HG03460 (cell line): ENCODE measurements at regions not wholly inside any gene's neighbourhood (a gene's known extent, or its start where the extent isn't known, plus 50 kb on each side); places are given as distances from the start of the nearest gene placed in this dataset.

Experiments
- ATAC-seq: cut with Tn5 transposase; IDR thresholded peaks from one replicate; pipeline ENCODE4 v1.9.1; 2021; ENCODE audit not compliant: unreplicated experiment

GRCh38 chr16:82414476-82414875 is 212.3 kb upstream of the CDH13 start:
- no peak for ATAC-seq

- no peak for ATAC-seq
These were observed 214.0 kb upstream of the CDH13 start for GRCh38 chr16:82412770-82413169.

DNA sequence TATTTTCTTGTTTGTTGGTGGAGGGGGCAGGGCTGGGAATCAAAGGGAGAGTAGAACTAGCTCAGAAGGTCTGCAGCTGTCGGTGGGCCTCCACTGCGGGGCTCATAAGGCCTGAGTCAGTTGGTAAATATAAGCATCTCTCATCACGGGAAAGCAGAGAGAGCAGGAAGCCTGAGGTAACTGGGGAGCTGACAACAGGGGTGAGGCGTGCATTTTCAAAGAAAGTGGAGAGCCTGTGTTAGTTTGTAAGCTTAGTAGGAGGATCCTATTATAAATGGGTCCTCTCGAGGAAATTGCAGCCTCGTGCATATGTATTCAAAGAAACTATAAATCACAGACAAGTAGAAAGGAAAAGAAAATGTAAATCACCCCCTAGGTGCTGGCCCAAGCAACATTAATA is 221.0 kb upstream of the CDH13 start:
- ATAC-seq: no peak

- ATAC-seq: no peak
These were observed 222.0 kb upstream of the CDH13 start for GRCh38 chr16:82404586-82405315.

DNA sequence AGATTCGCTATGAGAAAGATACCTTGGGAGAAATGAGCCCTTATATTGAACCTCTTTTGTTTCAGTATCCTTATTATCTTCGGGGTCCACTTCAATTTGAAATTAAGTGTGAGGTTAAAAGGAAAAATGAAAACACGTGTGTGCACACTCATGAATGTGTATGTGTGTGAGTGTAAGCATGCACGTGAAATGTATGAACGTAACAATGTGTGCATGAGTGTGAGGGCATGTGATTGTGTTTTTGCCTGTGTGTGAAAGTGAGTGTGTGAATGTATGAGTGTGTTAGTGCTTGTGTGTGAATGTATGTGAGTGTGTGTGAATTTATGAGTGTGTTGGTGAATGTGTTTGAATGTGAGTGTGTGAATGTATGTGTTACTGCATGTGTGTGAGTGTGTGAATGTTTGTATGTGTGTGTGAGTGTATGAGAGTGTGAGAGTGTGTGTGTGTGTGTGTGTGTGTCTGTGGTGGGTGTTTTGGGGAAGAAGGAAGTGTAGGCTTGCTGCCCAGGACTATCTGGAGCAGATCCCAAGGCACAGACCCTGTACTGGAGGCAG is 224.0 kb upstream of the CDH13 start:
- ATAC-seq: no peak

DNA sequence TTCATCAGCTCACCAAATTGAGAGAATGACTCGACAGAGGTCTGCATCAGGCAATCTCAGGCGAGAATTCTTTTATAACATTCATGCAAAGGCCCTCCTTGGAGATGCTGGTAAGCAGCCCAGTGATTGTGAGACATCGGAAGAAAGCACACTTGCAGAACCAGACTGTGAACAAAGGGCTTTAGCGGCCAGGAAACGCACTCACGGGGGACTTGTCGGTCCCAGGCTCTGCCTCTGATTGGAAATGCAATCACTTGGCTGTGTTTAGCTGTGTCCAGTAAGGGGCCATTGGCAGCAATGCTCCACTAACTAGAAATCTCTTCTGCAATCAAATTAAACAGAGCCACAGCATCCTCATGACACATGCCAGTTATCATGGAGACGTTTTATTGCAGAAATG is 226.7 kb upstream of the CDH13 start:
- no peak for ATAC-seq

- ATAC-seq: no peak
These were observed 226.5 kb upstream of the MPHOSPH6 start for GRCh38 chr16:82396509-82396908.

DNA sequence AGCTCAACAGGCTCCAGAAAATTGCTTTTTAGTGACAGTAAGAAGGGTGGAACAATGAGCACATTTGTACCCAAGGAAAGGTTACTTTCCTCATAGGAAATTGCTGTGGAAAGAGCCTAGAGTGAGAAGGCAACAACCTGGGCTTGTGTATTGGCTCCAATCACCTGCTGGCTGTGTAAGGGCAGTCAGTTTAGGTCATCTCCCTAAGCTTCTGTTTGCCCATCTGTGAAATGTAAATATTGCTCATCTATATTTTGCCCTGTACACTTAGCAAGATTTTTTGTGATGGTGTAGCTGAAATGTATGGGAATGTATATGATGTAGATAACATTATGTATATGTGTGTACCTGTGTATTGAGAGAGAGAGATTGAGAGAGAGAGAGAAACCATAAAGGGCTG is 225.2 kb upstream of the MPHOSPH6 start:
- ATAC-seq: no peak

- ATAC-seq: no peak
These were observed 221.7 kb upstream of the MPHOSPH6 start for GRCh38 chr16:82391690-82392089.

GRCh38 chr16:82389956-82390650 is 220.1 kb upstream of the MPHOSPH6 start:
- no peak for ATAC-seq

DNA sequence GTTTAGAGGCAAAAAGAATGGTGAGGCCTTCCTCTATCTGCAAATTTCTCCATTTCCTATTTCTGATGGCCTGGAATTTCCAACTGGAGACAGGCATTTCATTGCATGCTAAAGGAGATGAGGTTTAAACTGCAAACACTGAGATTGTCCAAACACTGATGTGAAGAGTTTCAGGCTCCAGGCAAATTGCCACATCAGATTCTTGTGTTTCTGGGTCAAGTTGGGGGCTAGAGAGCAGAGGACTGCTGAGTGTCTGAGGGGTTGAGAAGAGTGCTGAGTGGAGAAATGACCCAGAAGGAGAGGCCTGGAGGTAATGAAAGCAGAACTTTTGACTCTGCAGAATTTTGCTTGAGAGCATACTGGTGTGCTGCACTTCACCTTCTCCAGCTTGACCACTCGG is 216.7 kb upstream of the MPHOSPH6 start:
- ATAC-seq: no peak

GRCh38 chr16:82384949-82385348 is 214.9 kb upstream of the MPHOSPH6 start:
- no peak for ATAC-seq

GRCh38 chr16:82384017-82384416 is 214.0 kb upstream of the MPHOSPH6 start:
- no peak for ATAC-seq

- no peak for ATAC-seq
These were observed 212.5 kb upstream of the MPHOSPH6 start for GRCh38 chr16:82382521-82382920.

- ATAC-seq: no peak
These were observed 209.5 kb upstream of the MPHOSPH6 start for GRCh38 chr16:82379551-82379950.

DNA sequence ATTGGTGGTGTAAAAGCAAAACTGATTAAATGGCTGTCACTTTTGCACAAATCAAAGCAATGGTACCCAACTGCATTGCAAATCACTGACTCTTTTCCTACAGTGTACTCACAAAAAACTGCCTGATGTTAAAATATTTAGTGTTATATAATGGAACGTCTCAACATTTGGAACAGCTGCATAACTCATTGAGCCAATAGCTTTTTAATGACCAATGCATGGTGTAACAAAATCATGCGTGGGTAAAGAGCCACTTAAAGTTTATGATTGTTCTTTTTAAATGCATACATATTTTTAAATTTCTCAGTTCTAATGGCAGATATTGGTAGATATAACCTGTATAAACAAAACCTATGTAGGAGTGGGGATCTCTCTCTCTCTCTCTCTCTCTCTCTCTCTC is 204.0 kb upstream of the MPHOSPH6 start:
- no peak for ATAC-seq

DNA sequence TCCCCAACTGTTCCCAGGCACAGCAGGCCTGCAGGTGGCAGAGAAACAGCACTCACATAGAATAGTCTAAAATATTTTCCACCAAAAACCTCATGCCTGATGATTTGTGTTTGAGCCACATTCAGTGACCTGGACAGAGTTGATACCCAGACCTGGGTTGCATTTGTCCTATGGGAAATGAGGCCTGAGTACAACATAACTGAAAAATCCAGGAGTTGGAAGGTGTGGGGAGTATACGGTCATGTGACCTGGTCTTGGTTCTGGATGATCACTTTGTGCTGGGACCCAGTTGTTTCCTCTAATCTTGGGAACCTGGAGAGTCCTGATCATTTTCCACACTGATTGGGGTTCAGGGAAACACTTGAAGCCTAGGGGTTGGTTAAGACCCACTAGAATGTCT is 200.3 kb upstream of the MPHOSPH6 start:
- no peak for ATAC-seq

DNA sequence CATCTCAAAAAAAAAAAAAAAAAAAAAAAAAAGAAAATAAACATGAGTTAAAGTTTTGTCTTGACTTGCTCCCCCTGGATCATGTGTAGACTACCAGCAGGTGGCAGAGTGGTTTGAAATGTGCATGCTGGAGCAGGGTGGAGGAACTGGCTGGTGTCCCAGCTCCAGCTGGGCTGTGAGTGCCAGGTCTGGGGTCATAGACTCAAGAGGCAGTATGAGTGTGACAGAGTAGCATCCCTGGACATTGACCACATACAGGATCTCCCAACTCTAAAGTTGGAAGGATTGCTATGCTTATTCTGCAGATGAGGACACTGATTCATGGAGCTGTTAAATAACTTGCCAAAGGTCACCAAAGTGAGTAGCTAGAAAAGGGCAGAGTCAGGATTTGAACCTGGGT is 198.0 kb upstream of the MPHOSPH6 start:
- ATAC-seq: no peak

- ATAC-seq: no peak
These were observed 196.4 kb upstream of the MPHOSPH6 start for GRCh38 chr16:82366462-82366861.

GRCh38 chr16:82364690-82365089 is 194.7 kb upstream of the MPHOSPH6 start:
- ATAC-seq: no peak

- ATAC-seq: no peak
These were observed 193.2 kb upstream of the MPHOSPH6 start for GRCh38 chr16:82363026-82363816.

DNA sequence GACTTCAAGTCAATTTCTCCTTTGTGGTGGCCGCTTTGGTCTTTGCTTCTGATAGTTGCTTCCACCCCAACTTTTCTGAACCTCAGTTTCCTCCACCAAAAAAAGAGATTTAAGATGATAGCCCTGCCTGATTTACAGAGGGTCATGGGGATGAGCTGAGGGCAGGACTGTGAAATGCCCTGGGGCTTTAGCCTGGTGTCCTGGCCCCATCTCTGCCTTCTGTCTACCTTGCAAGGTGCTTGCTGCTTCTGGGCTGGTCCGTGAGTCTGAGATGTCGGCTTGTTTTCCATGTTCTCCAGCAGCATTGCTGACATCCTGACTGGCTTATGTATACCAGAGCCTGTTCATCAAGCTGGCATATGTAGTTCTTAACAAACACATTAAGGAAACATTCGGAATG is 191.9 kb upstream of the MPHOSPH6 start:
- no peak for ATAC-seq
